NCI-H1092 (cell line): ENCODE measurements at regions not wholly inside any gene's neighbourhood (a gene's known extent, or its start where the extent isn't known, plus 50 kb on each side); places are given as distances from the start of the nearest gene placed in this dataset.
"Not testable (repeated sequence)": the region's sequence is repeated elsewhere in the genome, so short reads cannot be mapped to it uniquely, and the experiment has no call there.

Source experiments
- DNase-seq: peaks from one replicate; lab custom pipeline; 2025; lab: John Stamatoyannopoulos, UW

DNA sequence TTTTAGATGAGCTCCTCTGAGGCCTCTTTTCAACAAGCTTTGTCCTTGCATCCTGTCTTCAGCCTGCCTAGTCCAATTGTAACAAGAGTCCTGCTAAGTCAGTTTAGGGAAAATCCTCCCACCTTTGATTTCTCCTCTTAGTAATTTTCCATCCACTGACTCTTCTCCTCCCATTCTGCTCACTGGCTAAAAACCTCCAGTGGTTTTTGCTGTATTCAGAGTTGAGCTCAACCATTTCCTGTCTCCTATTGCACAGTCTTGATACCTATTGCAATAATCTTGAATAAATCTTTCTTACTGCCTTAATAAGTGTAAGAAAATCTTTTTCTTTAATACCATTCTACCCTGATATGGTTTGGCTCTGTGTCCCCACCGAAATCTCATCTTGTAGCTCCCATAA, 117.8 kb upstream of the ENPP6 start:
- no peak for DNase-seq

- DNase-seq: not testable (repeated sequence)
These were observed 115.8 kb upstream of the ENPP6 start for GRCh38 chr4:184333446-184333845.

GRCh38 chr4:184331268-184331995, 113.8 kb upstream of the ENPP6 start:
- peak; percentile 30 for DNase-seq

GRCh38 chr4:184330517-184331094, 112.9 kb upstream of the ENPP6 start:
- DNase-seq: not testable (repeated sequence)

- no peak for DNase-seq
These were observed 112.2 kb upstream of the ENPP6 start for GRCh38 chr4:184329659-184330400.

DNA sequence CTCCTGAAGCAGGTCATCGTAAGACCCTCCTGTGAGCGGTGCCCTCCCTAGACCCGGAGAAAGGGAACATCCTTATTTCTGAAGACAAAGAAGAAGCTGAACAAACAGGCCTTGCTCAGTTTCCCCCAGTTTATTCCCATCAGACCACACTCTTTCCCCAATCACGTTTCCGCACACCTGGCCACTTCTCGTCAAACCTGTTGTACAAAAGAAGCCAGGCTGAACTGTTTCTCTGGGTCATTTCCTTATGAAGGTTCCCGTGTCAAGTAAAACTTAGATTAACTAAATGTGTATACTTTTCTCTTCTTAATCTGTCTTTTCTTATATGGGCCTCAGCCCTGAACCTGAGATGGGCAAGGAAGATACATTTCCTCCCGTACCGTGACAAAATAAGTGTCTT, 111.6 kb upstream of the ENPP6 start:
- no peak for DNase-seq

DNA sequence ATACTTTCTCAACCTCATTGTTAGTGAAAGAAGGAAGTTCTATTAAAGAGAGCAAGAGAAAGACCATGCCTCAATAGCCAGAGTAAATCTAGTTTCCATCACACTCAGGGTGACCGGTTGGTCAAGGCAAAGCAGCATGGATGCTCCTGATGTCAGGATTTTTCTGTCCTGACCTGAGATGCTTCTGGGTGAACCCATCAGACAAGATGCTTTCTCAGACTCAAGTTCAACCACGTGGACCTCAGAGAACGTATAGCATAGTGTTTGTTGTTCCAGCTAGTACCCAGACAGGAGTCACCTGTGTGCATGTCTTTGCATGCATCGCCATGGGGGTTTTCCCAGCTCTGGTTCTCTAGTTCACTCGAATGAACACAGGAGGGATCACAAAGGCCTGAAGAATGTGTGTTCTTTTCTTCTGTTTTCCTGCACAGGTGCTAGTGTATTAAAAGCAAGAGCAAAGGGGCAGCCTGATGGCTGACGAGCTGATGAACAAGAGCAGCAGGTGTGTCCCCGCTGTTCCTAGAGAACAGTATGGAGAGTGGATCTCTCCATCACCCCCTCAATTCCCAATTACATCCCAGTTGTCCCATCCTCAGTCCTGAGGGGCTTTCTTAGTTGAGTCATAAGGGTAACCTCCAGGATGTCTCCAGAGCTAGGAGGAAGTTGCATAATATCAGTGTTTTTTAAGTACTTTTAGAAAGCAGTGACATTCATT, 110.5 kb upstream of the ENPP6 start:
- DNase-seq: no peak

DNA sequence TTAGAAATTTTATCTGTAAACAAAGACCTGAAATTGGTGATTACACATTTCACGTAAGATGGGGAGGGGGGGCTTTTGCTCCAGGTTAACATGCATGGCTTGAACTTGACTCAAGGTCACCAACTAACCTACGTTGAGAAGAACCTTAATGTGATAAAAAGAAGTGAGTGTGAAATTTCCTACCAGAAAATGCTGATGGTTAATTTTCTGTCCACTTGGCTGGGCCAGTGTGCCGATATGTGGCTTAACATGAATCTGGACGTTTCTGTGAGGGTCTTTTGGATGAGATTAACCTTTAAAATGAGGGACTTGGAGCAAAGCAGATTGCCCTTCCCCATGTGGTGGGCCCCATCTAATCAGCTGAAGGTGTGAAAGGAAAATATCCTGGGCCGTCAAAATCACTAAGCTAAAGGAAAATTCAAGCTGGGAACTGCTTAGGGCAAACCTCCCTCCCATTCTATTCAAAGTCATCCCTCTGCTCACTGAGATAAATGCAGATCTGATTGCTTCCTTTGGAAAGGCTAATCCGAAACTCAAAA, 107.3 kb upstream of the ENPP6 start:
- no peak for DNase-seq

GRCh38 chr4:184322328-184323025, 104.8 kb upstream of the ENPP6 start:
- no peak for DNase-seq

GRCh38 chr4:184320631-184321030, 103.0 kb upstream of the ENPP6 start:
- DNase-seq: no peak

DNA sequence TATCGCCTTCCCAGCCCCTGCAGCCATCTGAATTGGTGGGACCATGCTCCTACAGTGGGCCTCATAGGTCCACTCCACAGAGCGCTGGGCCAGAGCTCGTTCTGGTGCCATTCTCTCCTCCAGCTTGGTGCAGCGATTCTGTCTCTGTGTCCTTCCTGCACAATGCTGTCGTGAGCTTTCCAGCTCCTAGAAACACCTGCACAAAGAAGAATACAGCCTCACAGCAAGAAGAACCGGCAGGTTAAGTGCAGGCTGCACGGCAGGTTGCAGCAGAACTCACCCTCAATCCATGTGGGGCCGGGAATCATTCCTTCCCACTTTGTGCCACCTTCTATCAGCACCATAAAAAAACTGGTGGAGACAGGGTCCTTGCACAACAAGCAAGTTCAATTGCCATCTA, 101.2 kb upstream of the ENPP6 start:
- DNase-seq: no peak

DNA sequence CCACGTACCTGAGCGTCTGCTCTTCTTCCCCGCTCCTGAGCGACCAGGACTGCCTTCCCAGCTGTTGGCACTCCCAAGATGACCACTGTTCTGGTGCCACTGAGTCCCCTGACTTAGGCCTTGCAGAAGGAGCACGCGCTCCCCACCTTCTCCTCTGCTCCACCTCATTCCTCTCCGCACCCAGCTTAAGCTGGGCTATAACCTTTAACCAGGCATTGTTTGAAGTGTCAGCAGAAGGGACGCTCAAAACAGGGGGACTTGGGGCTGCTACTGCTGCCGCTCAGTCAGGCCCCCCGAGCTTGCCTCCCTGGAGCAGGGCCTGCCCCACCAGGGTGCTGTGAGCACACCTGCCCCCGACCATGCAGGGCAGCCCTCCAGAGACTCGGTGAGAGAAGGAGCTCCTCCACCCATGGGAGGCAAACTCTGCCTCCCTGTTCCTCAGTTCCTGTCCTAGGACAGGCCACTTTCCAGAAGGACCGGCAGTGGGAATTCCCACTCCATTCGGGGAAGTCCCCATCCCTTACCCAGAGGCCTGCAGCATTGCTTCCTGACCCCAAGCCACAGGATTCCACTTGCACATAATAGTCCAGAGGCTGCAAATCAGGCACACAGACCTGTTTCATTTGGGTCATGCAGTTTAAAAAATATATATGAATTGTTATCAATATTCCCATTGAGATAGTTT, 99.7 kb upstream of the ENPP6 start:
- DNase-seq: no peak

GRCh38 chr4:184316821-184317220, 99.1 kb upstream of the ENPP6 start:
- no peak for DNase-seq

DNA sequence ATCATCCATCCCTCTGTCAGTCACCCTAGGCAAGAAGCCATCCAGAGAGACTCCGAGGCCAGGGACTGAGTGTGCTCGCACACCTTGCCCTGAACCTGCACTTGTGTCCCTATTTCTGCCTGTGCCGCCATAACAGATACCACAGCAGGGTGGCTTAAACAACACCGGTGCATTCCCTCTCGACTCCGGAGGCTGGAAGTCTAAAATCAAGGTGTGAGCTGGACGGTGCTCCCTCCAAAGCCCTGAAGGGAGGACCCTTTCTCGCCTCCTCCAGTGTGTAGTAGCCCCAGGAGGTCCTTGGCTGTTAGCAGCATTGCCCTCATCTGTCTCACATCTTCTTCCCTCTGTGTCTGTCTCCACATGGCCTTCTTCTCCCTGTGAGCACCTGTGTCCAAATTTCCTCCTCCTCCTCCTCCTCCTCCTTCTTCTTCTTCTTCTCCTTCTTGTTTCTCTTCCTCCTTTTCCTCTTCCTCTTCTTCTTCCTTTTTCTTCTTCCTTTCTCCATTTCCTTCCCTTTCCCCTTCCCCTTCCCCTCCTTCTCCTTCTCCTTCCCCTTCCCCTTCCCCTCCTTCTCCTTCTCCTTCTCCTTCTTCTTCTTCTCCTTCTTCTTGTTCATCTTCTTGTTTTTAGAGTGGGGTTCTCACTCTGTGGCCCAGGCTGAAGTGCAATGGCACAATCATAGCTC, 98.1 kb upstream of the ENPP6 start:
- no peak for DNase-seq

- DNase-seq: no peak
These were observed 96.3 kb upstream of the ENPP6 start for GRCh38 chr4:184313702-184314659.

- DNase-seq: no peak
These were observed 95.4 kb upstream of the ENPP6 start for GRCh38 chr4:184313058-184313581.

- no peak for DNase-seq
These were observed 94.5 kb upstream of the ENPP6 start for GRCh38 chr4:184312126-184312525.

DNA sequence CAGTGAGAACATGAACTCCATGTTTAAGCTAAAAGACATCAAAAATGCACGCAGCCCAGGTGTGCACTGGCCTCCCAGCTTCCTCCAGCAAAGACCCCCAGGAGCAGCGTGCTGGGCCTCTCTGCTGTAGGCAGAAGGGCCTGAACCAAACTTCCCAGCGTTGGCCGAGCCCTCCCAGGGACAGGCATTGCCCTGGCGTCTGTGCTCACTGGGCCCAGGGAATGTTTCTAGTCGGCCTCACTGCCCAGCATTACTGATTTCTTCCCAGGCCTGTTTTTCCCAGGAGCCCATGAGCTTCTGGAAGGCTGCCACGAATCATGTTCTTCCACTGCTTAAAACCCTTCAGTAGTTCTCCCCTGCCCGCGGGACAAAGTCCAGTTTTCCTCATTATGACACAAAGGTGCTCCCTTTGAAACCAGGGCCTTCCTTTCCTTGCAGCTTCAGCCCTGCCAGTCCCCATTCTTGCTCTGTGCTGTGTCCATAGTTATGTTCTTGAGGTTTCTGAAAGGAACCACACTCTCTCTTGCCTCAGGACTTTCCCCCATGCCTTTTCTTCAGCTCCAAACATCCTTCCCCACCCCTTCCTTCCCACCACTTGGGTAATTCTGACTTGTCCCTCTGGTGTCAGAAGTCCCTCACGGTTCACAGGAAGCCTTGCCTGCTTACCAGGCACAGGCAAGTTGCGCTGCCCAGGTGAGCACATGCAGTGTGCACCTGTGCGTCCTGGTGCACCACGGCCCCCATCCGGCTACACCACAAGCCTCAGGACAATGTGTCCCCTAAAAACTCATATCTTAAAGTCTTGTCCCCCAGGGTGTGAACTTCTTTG, 93.4 kb upstream of the ENPP6 start:
- no peak for DNase-seq
